Mammary epithelial cell (primary cell): ENCODE measurements at regions not wholly inside any gene's neighbourhood (a gene's known extent, or its start where the extent isn't known, plus 50 kb on each side); places are given as distances from the start of the nearest gene placed in this dataset.

Source experiments
- EZH2 ChIP-seq: IDR thresholded peaks from 2 replicates; pipeline ENCODE4 v1.6.1; 2012; ENCODE audit warnings: low read length, inconsistent platforms, borderline replicate concordance
- TF ChIP-seq, protein P1 (sequence below), 2 donors: IDR thresholded peaks in 1 of 2; conservative IDR thresholded peaks in 1 of 2; 2 replicates each; pipeline ENCODE4 v1.5.1; 2011 to 2012; ENCODE audit warnings: inconsistent platforms in 2 of 2, low read length in 2 of 2, mild to moderate bottlenecking in 2 of 2, control low read depth in 1 of 2, low read depth in 1 of 2; ENCODE audit not compliant: insufficient read depth in 1 of 2; ENCODE audit errors: extremely low read depth in 1 of 2

DNA sequence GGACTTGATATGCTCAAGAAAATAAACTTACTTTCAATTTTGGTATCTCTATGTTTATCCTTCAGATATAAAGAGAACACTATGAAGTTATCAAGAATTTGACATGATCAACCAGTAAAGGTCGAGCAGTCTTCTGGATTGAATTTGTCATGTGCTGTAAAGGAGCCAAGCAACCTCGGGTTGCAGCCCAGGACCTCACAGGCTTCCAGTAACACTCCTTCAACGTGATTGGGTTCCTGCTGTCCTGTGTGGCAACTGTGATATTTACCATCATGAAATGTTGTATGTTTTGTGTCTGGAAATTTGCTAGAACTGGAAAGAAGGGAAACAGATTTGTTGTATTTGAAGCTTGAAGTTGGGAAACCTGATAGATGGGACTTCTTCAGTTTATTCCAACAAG lies 52.0 kb upstream of the UGT2B7 start:
- TF ChIP-seq, protein P1, sequence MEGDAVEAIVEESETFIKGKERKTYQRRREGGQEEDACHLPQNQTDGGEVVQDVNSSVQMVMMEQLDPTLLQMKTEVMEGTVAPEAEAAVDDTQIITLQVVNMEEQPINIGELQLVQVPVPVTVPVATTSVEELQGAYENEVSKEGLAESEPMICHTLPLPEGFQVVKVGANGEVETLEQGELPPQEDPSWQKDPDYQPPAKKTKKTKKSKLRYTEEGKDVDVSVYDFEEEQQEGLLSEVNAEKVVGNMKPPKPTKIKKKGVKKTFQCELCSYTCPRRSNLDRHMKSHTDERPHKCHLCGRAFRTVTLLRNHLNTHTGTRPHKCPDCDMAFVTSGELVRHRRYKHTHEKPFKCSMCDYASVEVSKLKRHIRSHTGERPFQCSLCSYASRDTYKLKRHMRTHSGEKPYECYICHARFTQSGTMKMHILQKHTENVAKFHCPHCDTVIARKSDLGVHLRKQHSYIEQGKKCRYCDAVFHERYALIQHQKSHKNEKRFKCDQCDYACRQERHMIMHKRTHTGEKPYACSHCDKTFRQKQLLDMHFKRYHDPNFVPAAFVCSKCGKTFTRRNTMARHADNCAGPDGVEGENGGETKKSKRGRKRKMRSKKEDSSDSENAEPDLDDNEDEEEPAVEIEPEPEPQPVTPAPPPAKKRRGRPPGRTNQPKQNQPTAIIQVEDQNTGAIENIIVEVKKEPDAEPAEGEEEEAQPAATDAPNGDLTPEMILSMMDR (conservative IDR thresholded peaks at IDR 0.05 in 1 of 2, IDR thresholded peaks at IDR 0.05 in 1 of 2; ENCODE audit: extremely low read depth in 1 of 2, insufficient read depth in 1 of 2, low read depth in 1 of 2, low read length in 2 of 2), result no peak
- no peak for TF ChIP-seq EZH2
